Stimulated activated CD8-positive, alpha-beta memory T cell treated with anti-CD3 and anti-CD28 coated beads, Interleukin-15, amount 100 ng/mL, for 48 hours (primary cell): ENCODE measurements at regions not wholly inside any gene's neighbourhood (a gene's known extent, or its start where the extent isn't known, plus 50 kb on each side); places are given as distances from the start of the nearest gene placed in this dataset.

ENCODE experiments used
- DNase-seq, 2 donors: peaks; one replicate each; pipeline ENCODE4 v3.0.0-alpha.2; 2020; ENCODE audit warnings: low read depth in 2 of 2

DNA sequence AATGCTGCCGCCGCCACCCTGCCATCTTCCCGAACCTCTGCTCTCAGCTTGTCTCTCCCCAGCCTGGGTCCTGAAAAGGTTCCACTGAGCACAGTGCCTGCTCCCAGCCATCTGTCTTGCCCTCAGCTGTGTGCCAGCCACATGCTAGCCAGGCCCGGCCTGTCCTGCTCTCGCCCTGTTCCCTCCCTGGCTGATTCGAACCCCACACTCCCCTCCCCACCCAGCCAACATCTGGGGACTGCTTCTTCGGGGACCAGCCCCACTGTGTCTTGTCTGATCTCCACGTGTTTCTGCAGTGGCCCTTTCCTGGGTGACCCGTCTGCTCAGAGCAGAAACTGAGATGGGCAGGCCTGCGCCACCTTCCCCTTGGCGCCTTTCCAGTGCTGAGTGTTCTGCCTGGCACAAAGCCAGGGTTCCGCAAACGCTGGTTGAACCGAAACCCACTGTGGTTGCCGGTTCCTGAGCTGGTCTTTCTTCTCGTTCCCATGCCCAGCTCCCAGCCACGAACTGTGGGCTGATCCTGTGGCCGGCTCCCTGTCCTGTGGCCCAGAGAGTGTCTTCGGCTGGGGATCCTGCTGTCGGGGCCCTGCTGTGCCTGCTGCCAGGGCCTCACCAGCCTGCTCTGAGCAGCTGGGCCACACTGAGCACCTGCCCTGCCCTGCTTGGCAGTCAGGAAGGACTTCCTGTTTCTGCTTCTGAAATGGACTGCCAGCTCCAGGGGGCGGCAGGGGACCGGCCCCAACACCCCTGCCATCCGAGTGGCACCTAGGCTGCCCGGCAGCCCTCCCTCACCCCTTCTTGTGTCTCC is 62.7 kb upstream of the KLF13 start:
- DNase-seq: peak; percentile 49 to 54

GRCh38 chr15:31264559-31265089 is 62.0 kb upstream of the KLF13 start:
- DNase-seq: no peak

- no peak for DNase-seq
Observed at GRCh38 chr15:31265090-31265870, 61.4 kb upstream of the KLF13 start.

DNA sequence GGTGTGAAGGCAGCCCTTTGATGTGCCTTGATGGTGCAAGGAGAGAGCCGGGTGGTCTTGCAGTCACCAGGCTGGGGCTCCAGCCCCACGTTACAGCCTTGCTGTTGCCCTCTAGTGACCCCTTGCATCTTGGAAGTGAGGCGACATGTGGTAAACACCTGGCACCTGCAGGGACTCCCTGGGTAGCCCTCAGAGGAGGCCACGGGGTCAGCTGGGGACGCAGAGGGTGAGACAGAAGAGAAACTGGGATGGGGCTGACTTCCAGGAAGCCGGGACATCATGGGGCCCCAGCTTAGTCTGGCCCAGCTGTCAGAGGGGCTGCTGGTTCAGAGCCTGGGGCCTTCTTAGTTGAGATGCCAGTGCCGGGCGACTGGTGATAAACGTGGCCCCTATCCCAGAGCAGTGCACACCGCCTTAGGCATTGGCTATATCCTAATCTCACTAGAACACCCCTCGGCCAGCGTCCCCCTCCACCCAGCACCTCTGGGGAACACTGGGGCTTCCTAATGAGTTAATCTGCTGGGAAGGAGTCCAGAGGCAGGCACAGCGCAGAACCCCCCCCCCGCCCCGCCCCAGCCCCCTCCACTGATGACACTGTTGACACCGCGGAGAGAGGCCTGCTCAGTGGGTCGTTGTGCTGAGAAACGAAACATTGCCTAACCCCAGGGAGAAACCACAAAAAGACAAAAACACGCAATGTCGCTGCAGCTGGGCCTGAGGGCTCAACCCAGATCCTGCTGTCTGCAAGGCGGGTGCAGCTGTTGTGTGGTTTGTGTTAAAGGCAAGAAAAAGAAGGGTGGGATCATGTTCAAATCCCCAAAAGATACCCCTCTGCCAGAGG is 60.5 kb upstream of the KLF13 start:
- peak; percentile 36 to 47 for DNase-seq

GRCh38 chr15:31266712-31267111 is 59.9 kb upstream of the KLF13 start:
- DNase-seq: no peak

- DNase-seq: no peak
Observed at GRCh38 chr15:31267161-31268107, 59.2 kb upstream of the KLF13 start.

- no peak for DNase-seq
Observed at GRCh38 chr15:31268108-31268501, 58.5 kb upstream of the KLF13 start.

DNA sequence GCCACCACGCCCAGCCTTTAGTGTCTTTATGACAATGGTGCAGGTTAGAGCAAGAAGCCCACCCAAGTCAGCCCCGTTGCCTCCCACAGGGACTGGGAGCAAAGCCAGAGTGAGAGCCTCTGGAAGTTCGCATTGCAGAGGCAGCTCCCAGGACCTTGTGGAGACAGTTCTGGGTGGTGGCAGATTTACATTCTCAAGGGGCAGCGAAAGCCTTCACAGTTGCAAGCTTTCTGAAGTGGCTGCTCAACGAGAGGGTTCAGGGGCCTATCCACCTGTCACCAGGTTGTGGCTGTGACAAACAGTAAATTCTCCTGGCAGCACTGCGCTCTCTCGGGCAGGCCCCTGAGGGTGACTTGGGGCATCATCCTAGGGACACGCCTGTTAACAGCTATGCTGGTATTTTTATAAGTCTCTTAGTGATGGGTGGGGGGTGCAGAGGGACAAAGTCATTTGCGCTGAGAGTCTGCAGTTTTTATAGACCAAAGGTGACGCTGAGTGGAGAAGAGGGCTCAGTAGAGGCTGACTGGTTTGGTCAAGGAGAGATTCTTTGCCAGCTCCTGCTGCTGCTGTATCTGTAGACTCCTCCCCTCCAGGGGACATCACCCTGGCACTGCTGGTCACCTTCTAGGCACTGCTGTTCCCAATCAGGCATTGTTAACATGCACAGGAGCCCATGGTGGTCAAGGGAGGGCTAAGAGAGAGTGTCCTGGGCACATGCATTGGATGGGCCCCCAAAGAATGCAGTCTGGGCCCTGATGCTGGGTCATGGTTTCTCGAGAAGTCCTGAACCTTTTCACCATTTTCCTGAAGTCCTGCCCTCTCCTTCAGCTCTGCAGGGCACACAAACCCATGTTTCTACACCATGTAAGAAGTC is 57.5 kb upstream of the KLF13 start:
- DNase-seq: no peak

DNA sequence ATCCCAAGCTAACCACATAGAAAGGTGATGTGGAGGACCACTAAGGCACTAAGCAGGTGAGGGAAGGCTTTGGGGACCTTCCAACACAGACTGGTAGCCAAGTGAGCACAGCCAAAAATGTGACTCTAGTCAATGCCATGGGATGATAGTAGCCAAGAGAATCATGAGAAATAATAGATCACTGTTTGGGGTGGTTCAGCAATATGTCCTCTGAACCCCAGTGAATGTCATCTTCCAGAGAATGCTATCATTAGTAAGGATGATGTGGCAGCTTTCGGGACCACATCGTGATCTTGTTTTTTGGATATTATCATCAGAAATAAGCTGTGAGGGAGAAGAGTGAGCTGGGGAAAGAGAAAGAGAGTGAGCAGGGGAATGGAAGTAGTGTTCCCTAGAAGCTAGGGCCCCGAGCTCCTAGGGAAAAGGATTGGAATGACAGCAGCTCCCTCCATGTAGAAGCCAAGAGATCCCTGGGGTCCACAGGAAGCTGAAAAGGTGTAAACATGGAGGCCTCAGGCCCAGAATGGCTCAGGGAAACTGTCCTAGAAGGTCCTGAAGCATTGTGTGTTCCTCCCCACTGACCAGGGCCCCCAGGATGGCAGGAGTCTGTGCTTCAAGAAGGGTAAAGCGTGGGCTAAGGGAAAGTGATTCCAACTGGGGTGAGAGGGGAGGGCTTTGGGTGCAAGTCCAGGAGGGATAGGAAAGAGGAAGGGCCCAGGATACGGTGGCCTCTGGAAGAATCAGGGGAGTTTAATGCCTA is 56.6 kb upstream of the KLF13 start:
- no peak for DNase-seq

DNA sequence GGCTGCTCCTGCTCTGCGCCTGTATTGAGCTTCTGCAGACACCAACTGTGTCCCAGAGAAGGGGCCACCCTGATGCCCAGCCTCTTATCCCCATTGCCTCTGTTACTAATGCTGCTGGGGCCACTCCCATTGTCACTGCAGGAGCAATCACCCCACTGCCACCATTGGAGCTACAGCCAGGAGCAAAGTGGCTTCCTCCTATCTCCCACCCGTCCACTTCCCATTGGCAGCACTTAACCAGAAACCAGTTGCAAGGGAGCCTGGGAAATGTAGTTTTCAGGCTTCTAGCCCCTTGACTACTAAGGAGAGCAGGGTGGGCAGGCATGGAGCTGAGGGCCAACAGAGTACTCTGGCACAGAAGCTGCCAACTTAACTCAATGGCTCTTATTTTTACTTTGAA is 55.9 kb upstream of the KLF13 start:
- no peak for DNase-seq

DNA sequence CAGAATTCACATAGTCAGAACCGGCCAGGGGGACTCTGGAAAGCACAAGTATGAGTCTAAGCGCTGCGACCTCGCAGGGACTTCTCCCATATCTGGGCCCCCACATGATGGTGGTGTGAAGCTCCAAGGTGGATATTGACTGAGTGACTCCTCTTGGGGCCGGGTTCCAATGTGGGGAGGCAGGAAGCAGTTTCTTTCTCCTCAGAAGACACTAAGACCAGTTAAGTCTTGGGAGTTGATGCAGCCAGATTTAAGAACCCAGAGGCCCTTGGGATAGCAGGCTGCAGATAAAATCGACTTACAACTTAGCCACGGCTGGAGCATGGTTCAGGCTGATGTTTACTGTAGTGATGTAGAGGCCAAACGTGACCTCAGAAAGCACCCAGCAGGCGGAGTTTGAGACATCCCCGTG is 55.4 kb upstream of the KLF13 start:
- no peak for DNase-seq

DNA sequence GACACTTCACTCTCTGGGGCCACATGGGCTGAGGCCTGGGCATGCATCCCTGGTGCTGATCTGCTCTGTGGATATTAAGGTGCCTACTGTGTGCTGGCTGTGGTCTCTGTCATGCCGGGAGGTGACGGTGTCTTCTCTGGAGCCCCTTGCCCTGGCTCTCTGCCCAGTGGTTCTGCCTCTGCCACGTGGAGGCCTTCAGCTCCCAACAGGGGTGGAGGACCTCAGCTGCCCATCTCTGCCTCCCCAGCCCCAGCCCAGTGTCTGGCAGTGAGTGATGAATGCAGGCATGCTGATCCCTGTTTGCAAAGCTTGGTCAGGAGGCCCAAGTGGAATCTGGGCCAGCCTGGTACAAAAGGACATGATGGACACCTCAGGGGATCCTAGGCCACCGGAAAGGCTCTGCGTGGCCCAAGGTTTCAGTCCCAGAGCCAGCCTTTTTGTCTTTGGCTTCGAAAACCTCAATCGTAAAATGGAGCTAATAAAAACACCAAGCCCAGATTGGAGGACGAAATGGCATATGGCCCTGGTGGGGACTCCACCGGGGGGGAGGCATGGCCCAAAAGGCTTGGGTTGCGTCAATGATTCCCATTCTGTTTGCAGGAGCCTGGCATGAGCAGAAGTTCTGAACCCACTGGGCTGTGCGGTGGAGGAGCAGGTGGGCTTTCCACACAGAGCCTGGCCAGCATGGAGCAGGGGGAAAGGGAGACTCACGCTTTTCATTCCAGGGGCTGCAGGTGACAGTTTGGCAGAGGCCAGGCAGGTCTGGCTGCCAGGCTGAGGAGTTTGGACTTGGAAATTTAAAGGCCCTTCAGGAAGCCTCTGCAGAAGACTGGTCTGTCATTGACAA is 54.7 kb upstream of the KLF13 start:
- DNase-seq: no peak

DNA sequence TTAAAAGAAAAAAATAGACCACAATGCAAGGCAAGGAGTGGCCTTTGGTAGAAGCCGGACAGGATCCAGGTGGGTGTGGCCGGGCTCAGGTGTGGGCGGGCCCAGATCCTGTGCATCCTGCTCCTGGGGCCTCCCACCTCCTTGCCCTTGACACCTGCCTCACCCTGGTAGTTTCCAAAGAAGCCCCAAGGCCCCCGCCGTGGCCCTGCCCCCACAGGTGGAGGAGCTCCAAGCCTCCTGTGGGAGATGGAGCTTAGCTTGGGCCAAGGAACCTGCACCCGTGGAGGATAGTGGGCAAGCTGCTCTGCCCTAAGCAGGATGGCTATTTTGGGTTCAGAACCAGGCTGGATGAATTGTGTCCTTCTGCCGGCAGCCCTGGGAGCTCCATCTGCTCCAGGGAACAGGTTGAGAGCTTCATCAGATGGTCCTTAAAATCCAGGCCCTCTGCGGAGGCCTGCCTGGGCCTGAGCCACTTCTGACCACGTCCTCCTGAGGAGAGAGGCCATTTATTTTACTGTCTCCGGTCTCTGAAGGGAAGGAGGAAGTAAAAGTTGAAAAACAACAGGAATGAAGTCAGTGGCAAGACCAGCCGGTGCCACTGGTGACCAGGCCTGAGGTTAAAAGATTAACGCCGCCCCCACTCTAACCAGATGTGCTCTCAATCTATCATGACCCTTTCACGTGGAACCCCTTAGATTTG is 53.9 kb upstream of the KLF13 start:
- no peak for DNase-seq

GRCh38 chr15:31273258-31273941 is 53.2 kb upstream of the KLF13 start:
- DNase-seq: no peak

DNA sequence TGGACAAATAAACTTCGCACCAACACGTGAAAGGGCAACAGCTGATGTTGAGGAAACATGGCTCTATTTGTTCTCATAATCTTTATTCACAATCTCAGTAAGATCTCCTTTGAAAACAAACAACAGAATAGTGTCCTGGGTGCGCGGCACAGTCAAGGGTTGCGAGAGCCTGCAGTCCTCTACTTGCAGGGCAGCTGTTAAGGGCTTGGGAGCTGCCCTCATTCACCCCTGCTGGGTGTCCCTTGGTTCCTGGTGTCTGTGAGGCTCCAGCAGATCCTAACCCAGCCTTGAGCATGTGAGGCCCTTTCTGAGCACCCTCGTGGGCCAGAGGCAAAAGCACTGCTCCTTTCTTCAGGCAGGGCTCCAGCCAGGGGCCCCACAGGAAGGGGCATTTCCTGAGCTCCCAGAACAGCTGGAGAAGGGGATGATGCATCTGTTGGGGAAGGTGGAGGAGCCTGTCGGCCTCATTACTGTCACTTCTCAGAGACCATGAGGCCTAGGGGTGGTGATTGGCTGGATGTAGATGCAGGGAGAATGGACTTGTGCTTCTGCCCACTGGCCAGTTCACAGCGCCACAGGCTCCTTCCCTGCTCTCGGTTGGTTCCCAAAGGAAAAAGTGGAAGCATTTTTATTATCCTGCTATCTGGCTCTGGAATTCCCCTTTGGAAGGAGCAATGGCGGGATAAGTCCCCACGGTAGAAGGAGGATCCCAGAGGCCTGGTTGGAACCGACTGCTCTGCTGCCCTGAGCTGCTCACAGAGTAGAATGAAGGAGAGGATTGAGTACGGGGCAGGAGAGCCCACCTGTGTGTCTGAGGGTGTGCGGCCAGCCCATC is 51.9 kb upstream of the KLF13 start:
- no peak for DNase-seq
